IMR-90 (cell line): ENCODE measurements at regions not wholly inside any gene's neighbourhood (a gene's known extent, or its start where the extent isn't known, plus 50 kb on each side); places are given as distances from the start of the nearest gene placed in this dataset.

Experiments used
- ATAC-seq: fragments of 200-7000 bp; cut with Tn5 transposase; 2 replicates; pipeline ENCODE4 v1.9.1; 2020; ENCODE audit warnings: low read depth, mild to moderate bottlenecking, moderate library complexity
- BruUV-seq: library from RNA; stranded (reverse); fragments of 400-500 nt; replicated peaks from 2 replicates; lab custom pipeline; 2021; lab: Mats Ljungman, UMichigan
- CTCF ChIA-PET: fragments of 300-600 bp; formaldehyde crosslinking; extraction: SDS; loops from one replicate; lab custom pipeline; 2021; ENCODE audit warnings: antibody characterized with exemption; lab: Yijun Ruan, JAX
- POLR2A ChIA-PET: fragments of 300-600 bp; sonication (Branson Sonifier 250); formaldehyde crosslinking; loops from one replicate; lab custom pipeline; 2022; ENCODE audit warnings: antibody characterized with exemption; ENCODE audit not compliant: unreplicated experiment; lab: Charles Lee
- DNase-seq: peaks from one replicate; pipeline ENCODE4 v3.0.0; 2013
- H2AFZ ChIP-seq: replicated peaks from 2 replicates; pipeline ENCODE3; 2013; ENCODE audit warnings: low read length, mild to moderate bottlenecking; ENCODE audit not compliant: poor library complexity
- H2AK5ac ChIP-seq: 2 replicates; pipeline ENCODE4 v1.6.1; 2013; ENCODE audit warnings: low read depth, low read length, inconsistent platforms
- H2AK9ac ChIP-seq: replicated peaks from 2 replicates; pipeline ENCODE3; 2013; ENCODE audit warnings: mild to moderate bottlenecking, low read depth, low read length, moderate library complexity; ENCODE audit not compliant: poor library complexity
- H2BK120ac ChIP-seq: 2 replicates; pipeline ENCODE4 v1.6.1; 2013; ENCODE audit warnings: low read depth, low read length, inconsistent platforms
- H2BK15ac ChIP-seq: 3 replicates; pipeline ENCODE4 v1.6.1; 2013; ENCODE audit warnings: low read depth, low read length, inconsistent platforms
- H2BK20ac ChIP-seq: 2 replicates; pipeline ENCODE4 v1.6.1; 2013; ENCODE audit warnings: low read depth, mild to moderate bottlenecking, inconsistent platforms, low read length, moderate library complexity
- H2BK5ac ChIP-seq: 2 replicates; pipeline ENCODE4 v1.6.1; 2013; ENCODE audit warnings: mild to moderate bottlenecking, low read depth, low read length, inconsistent platforms; ENCODE audit not compliant: poor library complexity, severe bottlenecking
- H3K14ac ChIP-seq: replicated peaks from 2 replicates; pipeline ENCODE4 v1.6.1; 2013; ENCODE audit warnings: low read depth, low read length, inconsistent platforms
- H3K18ac ChIP-seq: 2 replicates; pipeline ENCODE4 v1.6.1; 2013; ENCODE audit warnings: low read depth, low read length, control low read depth
- H3K23ac ChIP-seq: 2 replicates; pipeline ENCODE4 v1.6.1; 2013; ENCODE audit warnings: low read depth, low read length, inconsistent platforms
- H3K27ac ChIP-seq: 2 replicates; pipeline ENCODE4 v1.5.1; 2013; ENCODE audit warnings: mild to moderate bottlenecking, control low read depth, low read length; ENCODE audit not compliant: insufficient read depth
- H3K27me3 ChIP-seq: 2 replicates; pipeline ENCODE4 v1.6.1; 2013; ENCODE audit warnings: low read length; ENCODE audit not compliant: control insufficient read depth, insufficient read depth
- H3K36me3 ChIP-seq: 2 replicates; pipeline ENCODE4 v1.6.1; 2013; ENCODE audit warnings: low read length, mixed read lengths; ENCODE audit not compliant: control insufficient read depth, insufficient read depth
- H3K4ac ChIP-seq: 2 replicates; pipeline ENCODE4 v1.6.1; 2013; ENCODE audit warnings: low read depth, low read length, inconsistent platforms
- H3K4me1 ChIP-seq: 2 replicates; pipeline ENCODE4 v1.6.1; 2013; ENCODE audit warnings: low read length, mixed read lengths; ENCODE audit not compliant: control insufficient read depth, insufficient read depth
- H3K4me2 ChIP-seq: 2 replicates; pipeline ENCODE4 v1.6.1; 2013; ENCODE audit warnings: low read depth, mild to moderate bottlenecking, control low read depth, low read length, moderate library complexity
- H3K4me3 ChIP-seq: 2 replicates; pipeline ENCODE4 v1.5.1; 2013; ENCODE audit warnings: low read depth, mild to moderate bottlenecking, control low read depth, low read length, moderate library complexity; ENCODE audit not compliant: insufficient read depth
- H3K56ac ChIP-seq: 2 replicates; pipeline ENCODE4 v1.6.1; 2013; ENCODE audit warnings: low read length, inconsistent platforms; ENCODE audit not compliant: insufficient read depth; ENCODE audit errors: extremely low read depth
- H3K79me1 ChIP-seq, 2 experiments: 2 replicates each; pipeline ENCODE4 v1.6.1; 2013; ENCODE audit warnings: low read length in 2 of 2, inconsistent platforms in 1 of 2, low read depth in 1 of 2
- H3K9ac ChIP-seq: 2 replicates; pipeline ENCODE4 v1.6.1; 2013; ENCODE audit warnings: low read depth, low read length, control low read depth
- H3K9me1 ChIP-seq: 2 replicates; pipeline ENCODE4 v1.6.1; 2013; ENCODE audit warnings: low read length, inconsistent platforms; ENCODE audit not compliant: insufficient read depth
- H3K9me3 ChIP-seq: 2 replicates; pipeline ENCODE4 v1.6.1; 2013; ENCODE audit warnings: low read length; ENCODE audit not compliant: control insufficient read depth, insufficient read depth
- H4K20me1 ChIP-seq: 2 replicates; pipeline ENCODE4 v1.6.1; 2013; ENCODE audit warnings: low read length, inconsistent platforms; ENCODE audit not compliant: insufficient read depth
- H4K5ac ChIP-seq: 2 replicates; pipeline ENCODE4 v1.6.1; 2013; ENCODE audit warnings: mild to moderate bottlenecking, low read depth, low read length, control low read depth
- H4K8ac ChIP-seq, 2 experiments: 2 replicates each; pipeline ENCODE4 v1.6.1; 2013; ENCODE audit warnings: low read depth in 2 of 2, low read length in 2 of 2, control low read depth in 1 of 2, inconsistent platforms in 1 of 2
- H4K91ac ChIP-seq: 2 replicates; pipeline ENCODE4 v1.6.1; 2013; ENCODE audit warnings: low read depth, low read length, inconsistent platforms; ENCODE audit not compliant: insufficient read depth
- CTCF ChIP-seq: conservative IDR thresholded peaks from 2 replicates; pipeline ENCODE4 v1.5.1; 2012; ENCODE audit warnings: mild to moderate bottlenecking, low read depth, low read length, improper control_type of control experiment
- FOS ChIP-seq: fragments of 150-350 bp; IDR thresholded peaks from 2 replicates; pipeline ENCODE4 v1.6.1; 2016; ENCODE audit warnings: low read depth, low read length
- MAFK ChIP-seq: IDR thresholded peaks from 2 replicates; pipeline ENCODE4 v1.6.1; 2012; ENCODE audit warnings: low read depth, low read length, improper control_type of control experiment
- MXI1 ChIP-seq: IDR thresholded peaks from 2 replicates; pipeline ENCODE4 v1.6.1; 2012; ENCODE audit warnings: low read depth, mild to moderate bottlenecking, low read length, moderate library complexity, borderline replicate concordance
- RCOR1 ChIP-seq: IDR thresholded peaks from 2 replicates; pipeline ENCODE4 v1.6.1; 2012; ENCODE audit warnings: mild to moderate bottlenecking, low read length, improper control_type of control experiment; ENCODE audit not compliant: insufficient replicate concordance
- WGBS, 2 experiments: methylation state at CpG; one replicate each; pipeline versions ENCODE4 v1.1.5 to v1.1.7; 2013; ENCODE audit warnings: missing lambda C conversion rate in 2 of 2; ENCODE audit not compliant: insufficient read length in 1 of 2; ENCODE audit errors: extremely low coverage in 2 of 2; 5-methylcytosine and 5-hydroxymethylcytosine counted together
- dilution Hi-C: fragments of 300-500 bp; cut with HindIII; formaldehyde crosslinking; loops from one replicate; pipeline ENCODE4 v1.14.3; 2018; ENCODE audit warnings: low sequenced_read_pairs; ENCODE audit not compliant: unreplicated experiment
- in situ Hi-C: fragments of 300-500 bp; cut with MboI; formaldehyde crosslinking; loops from 3 replicates; pipeline ENCODE4 v1.14.3; 2019; ENCODE audit warnings: low sequenced_read_pairs, inconsistent platforms, mixed read lengths
- intact Hi-C: fragments of 100-400 bp; cut with micrococcal nuclease; formaldehyde crosslinking; loops from 2 replicates; pipeline ENCODE4 v1.10.0; 2022

- 0 out of 2 replicates have a peak, but pooled peaks cover 8% of the 10 kb centered on the region for H3K9me1 ChIP-seq
- WGBS, 2 experiments = 80% methylated on average over 7 of the region's 15 CpGs; no CpG with 5 or more reads in 1 of the 2 experiments
- no peak overlapping the region for H2BK5ac ChIP-seq
- no peak overlapping the region for H3K18ac ChIP-seq
- H2BK20ac ChIP-seq = no peak overlapping the region
- H4K5ac ChIP-seq = no peak overlapping the region
- CTCF ChIA-PET = no interaction called here
- H4K20me1 ChIP-seq = no peaks in the 10 kb centered on the region
- H3K23ac ChIP-seq = no peak overlapping the region
- no peak overlapping the region for H3K14ac ChIP-seq
- H3K36me3 ChIP-seq = no peaks in the 10 kb centered on the region
- H2AFZ ChIP-seq = no peak overlapping the region
- H3K4me1 ChIP-seq = peaks cover 12% of the 10 kb centered on the region
- H2BK15ac ChIP-seq = no peak overlapping the region
- no peak overlapping the region for H3K56ac ChIP-seq
- in situ Hi-C loops = no loop called here
- no peak overlapping the region for H2BK120ac ChIP-seq
- H2AK5ac ChIP-seq = no peak overlapping the region
- BruUV-seq = no TSS peak
- no peak for ATAC-seq
- H3K4me2 ChIP-seq = no peak overlapping the region
- H4K8ac ChIP-seq = no peak overlapping the region
- H3K4ac ChIP-seq = no peak overlapping the region
- H4K91ac ChIP-seq = no peak overlapping the region
- H3K9ac ChIP-seq = no peak overlapping the region
- H3K9me3 ChIP-seq = no peaks in the 10 kb centered on the region
- H3K27me3 ChIP-seq = no peaks in the 10 kb centered on the region
- DNase-seq = no peak
- H3K4me3 ChIP-seq = no peak overlapping the region
- dilution Hi-C loops = no loop called here
- no peak for TF ChIP-seq MAFK
- TF ChIP-seq FOS = no peak
- no peak for TF ChIP-seq RCOR1
- no peak for TF ChIP-seq MXI1
- TF ChIP-seq CTCF = no peak
- no peaks in the 10 kb centered on the region for H3K79me1 ChIP-seq
- intact Hi-C loops = no loop called here
- H3K27ac ChIP-seq = no peak overlapping the region
- POLR2A ChIA-PET = no interaction called here
- no peak overlapping the region for H2AK9ac ChIP-seq
Measured at GRCh38 chr10:43943119-43943817, 294.6 kb upstream of the ZNF32 start.
